ENCODE measurements at regions not wholly inside any gene's neighbourhood (a gene's known extent, or its start where the extent isn't known, plus 50 kb on each side); places are given as distances from the start of the nearest gene placed in this dataset.

DNA sequence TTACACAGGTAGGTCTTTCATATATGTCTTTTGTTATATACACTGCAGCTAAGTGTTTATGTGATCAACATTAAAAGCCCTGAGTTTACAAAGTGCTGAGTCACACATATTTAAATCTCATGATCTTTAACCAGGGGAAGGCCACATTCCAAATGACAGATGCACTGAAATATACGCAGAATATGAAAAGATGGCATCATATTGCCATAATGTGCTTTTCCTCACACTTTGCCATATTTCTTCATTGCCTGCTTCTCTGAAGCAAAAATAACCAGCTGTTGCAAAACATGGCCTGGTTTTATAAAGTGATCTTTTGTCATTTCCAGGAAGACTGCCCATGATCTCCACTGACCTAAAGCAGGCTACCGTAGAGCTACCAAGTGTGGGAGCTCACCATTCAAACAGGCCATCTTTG, 93.5 kb upstream of the MAPRE2 start:
- no peak for TF ChIP-seq POLR2A (IDR thresholded peaks at IDR 0.05)
- TF ChIP-seq CTCF (IDR thresholded peaks at IDR 0.05) = no peak
